ENCODE measurements at regions not wholly inside any gene's neighbourhood (a gene's known extent, or its start where the extent isn't known, plus 50 kb on each side); places are given as distances from the start of the nearest gene placed in this dataset.

DNA sequence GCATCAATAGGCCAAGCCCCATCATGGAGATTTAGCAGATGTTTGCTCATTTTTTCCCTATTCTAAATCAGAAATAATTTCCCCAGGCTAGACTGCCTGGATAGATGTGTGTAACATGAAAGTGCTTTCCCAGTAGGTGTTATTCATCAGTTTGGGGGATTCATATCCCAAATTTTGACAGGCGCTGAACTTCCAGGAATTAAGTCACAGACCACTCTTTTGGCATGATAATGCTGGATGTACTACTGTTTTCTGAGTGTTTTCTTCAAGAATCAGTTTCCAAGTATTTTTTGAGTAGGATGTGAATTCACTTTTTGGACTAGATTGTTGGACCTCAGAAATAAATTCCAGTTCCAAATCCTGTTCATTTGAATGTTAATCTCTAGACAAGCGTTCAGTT lies 637.4 kb downstream of the REEP3 start:
- H3K9me3 ChIP-seq (ENCODE audit: control insufficient read depth, insufficient read depth, low read depth, low read length), result no peaks in the 10 kb centered on the region
- CTCF ChIA-PET, result no interaction called here
- H3K4me3 ChIP-seq (ENCODE audit: low read depth, low read length), result no peak overlapping the region
- TF ChIP-seq ZNF488 (tag by site-specific recombination; IDR thresholded peaks at IDR 0.05) (no peak), ZSCAN16 (tag by site-specific recombination; IDR thresholded peaks at IDR 0.05) (no peak), ZSCAN18 (tag by site-specific recombination; IDR thresholded peaks at IDR 0.05) (no peak), SP2 (tag by site-specific recombination; IDR thresholded peaks at IDR 0.05) (no peak), ZNF155 (tag by site-specific recombination; IDR thresholded peaks at IDR 0.05) (no peak), ZNF10 (tag by site-specific recombination; IDR thresholded peaks at IDR 0.05) (no peak), ZNF518A (tag by site-specific recombination; conservative IDR thresholded peaks at IDR 0.05; ENCODE audit: low read depth) (no peak), ZBTB20 (tag by site-specific recombination; IDR thresholded peaks at IDR 0.05) (no peak)
- no peaks in the 10 kb centered on the region for H3K4me1 ChIP-seq (ENCODE audit: control insufficient read depth, insufficient read depth, low read length)
- H3K27ac ChIP-seq (ENCODE audit: extremely low read depth, low read depth, low read length), result no peak overlapping the region
- no peaks in the 10 kb centered on the region for H3K36me3 ChIP-seq (ENCODE audit: control insufficient read depth in 2 of 2, insufficient read depth in 1 of 2, low read length in 2 of 2)
- POLR2A ChIA-PET, result no interaction called here

DNA sequence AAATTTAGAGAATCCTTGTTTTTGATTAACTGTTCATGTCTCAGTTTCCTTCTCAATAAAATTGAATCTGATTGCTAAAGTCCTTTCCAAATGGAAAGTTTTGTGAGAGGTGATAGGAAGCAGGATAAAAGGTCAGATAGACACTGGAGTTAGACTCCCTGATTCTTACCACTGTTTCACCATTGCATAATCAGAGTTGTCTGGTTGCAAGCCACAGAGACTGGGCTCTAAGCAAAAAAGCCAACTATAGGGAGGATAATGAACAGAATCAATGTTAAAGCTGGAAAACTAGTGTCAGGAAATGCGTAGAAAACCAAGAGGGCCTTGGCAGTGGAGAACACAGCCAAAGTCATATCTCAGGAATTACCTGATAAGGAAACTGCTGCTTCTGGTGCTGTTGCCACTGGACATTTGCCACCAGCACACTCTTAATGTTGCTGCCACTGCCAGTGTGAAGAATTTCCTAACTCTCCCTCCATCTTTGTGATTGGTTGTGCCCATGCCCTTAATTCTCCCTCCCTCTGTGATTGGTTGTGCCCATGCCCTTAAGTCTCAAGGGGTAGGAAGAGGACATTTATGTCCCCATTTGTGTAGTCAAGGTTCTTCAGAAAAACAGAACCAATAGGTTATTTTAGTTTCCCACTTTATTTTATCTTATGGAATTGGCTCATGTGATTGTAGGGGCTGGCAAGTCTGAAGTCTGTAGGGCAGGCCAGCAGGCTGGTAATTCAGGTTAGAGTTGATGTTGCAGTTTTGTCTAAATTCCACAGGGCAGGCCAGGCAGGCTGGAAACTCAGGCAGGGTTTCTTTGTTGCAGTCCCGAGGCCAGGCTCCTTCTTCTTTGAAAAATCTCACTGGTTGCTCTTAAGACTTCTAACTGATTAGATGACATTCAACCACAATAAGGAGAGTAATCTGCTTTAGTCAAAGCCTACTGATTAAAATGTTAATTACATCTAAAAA lies 639.0 kb downstream of the REEP3 start:
- H3K36me3 ChIP-seq (ENCODE audit: control insufficient read depth in 2 of 2, insufficient read depth in 1 of 2, low read length in 2 of 2), result no peaks in the 10 kb centered on the region
- CTCF ChIA-PET, result no interaction called here
- no peak overlapping the region for H3K27ac ChIP-seq (ENCODE audit: extremely low read depth, low read depth, low read length)
- no peaks in the 10 kb centered on the region for H3K9me3 ChIP-seq (ENCODE audit: control insufficient read depth, insufficient read depth, low read depth, low read length)
- no peaks in the 10 kb centered on the region for H3K4me1 ChIP-seq (ENCODE audit: control insufficient read depth, insufficient read depth, low read length)
- POLR2A ChIA-PET, result no interaction called here
- H3K4me3 ChIP-seq (ENCODE audit: low read depth, low read length), result no peak overlapping the region
- no peak for TF ChIP-seq ZNF747 (tag by site-specific recombination; IDR thresholded peaks at IDR 0.05)
- TF ChIP-seq TRIM28 (IDR thresholded peaks at IDR 0.05; ENCODE audit: borderline replicate concordance, low read length), result no peak
- TF ChIP-seq ZNF350 (tag by site-specific recombination; IDR thresholded peaks at IDR 0.05), result no peak
- TF ChIP-seq SP2 (tag by site-specific recombination; IDR thresholded peaks at IDR 0.05), result no peak
- TF ChIP-seq, protein P1, sequence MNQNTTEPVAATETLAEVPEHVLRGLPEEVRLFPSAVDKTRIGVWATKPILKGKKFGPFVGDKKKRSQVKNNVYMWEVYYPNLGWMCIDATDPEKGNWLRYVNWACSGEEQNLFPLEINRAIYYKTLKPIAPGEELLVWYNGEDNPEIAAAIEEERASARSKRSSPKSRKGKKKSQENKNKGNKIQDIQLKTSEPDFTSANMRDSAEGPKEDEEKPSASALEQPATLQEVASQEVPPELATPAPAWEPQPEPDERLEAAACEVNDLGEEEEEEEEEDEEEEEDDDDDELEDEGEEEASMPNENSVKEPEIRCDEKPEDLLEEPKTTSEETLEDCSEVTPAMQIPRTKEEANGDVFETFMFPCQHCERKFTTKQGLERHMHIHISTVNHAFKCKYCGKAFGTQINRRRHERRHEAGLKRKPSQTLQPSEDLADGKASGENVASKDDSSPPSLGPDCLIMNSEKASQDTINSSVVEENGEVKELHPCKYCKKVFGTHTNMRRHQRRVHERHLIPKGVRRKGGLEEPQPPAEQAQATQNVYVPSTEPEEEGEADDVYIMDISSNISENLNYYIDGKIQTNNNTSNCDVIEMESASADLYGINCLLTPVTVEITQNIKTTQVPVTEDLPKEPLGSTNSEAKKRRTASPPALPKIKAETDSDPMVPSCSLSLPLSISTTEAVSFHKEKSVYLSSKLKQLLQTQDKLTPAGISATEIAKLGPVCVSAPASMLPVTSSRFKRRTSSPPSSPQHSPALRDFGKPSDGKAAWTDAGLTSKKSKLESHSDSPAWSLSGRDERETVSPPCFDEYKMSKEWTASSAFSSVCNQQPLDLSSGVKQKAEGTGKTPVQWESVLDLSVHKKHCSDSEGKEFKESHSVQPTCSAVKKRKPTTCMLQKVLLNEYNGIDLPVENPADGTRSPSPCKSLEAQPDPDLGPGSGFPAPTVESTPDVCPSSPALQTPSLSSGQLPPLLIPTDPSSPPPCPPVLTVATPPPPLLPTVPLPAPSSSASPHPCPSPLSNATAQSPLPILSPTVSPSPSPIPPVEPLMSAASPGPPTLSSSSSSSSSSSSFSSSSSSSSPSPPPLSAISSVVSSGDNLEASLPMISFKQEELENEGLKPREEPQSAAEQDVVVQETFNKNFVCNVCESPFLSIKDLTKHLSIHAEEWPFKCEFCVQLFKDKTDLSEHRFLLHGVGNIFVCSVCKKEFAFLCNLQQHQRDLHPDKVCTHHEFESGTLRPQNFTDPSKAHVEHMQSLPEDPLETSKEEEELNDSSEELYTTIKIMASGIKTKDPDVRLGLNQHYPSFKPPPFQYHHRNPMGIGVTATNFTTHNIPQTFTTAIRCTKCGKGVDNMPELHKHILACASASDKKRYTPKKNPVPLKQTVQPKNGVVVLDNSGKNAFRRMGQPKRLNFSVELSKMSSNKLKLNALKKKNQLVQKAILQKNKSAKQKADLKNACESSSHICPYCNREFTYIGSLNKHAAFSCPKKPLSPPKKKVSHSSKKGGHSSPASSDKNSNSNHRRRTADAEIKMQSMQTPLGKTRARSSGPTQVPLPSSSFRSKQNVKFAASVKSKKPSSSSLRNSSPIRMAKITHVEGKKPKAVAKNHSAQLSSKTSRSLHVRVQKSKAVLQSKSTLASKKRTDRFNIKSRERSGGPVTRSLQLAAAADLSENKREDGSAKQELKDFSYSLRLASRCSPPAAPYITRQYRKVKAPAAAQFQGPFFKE (tag by site-specific recombination; IDR thresholded peaks at IDR 0.05; ENCODE audit: borderline replicate concordance), result no peak
- no peak for TF ChIP-seq ZNF501 (tag by site-specific recombination; IDR thresholded peaks at IDR 0.05)
- no peak for TF ChIP-seq ZNF571 (tag by site-specific recombination; IDR thresholded peaks at IDR 0.05)
- TF ChIP-seq ZNF426 (tag by site-specific recombination; IDR thresholded peaks at IDR 0.05), result no peak
- TF ChIP-seq ZNF366 (tag by site-specific recombination; conservative IDR thresholded peaks at IDR 0.05), result no peak
- TF ChIP-seq ZNF48 (tag by site-specific recombination; IDR thresholded peaks at IDR 0.05), result no peak
- TF ChIP-seq, protein P2, sequence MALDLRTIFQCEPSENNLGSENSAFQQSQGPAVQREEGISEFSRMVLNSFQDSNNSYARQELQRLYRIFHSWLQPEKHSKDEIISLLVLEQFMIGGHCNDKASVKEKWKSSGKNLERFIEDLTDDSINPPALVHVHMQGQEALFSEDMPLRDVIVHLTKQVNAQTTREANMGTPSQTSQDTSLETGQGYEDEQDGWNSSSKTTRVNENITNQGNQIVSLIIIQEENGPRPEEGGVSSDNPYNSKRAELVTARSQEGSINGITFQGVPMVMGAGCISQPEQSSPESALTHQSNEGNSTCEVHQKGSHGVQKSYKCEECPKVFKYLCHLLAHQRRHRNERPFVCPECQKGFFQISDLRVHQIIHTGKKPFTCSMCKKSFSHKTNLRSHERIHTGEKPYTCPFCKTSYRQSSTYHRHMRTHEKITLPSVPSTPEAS (tag by site-specific recombination; IDR thresholded peaks at IDR 0.05), result no peak
- TF ChIP-seq ZBTB48 (tag by site-specific recombination; IDR thresholded peaks at IDR 0.05), result no peak
- no peak for TF ChIP-seq ZNF843 (tag by site-specific recombination; IDR thresholded peaks at IDR 0.05)
